HCT116 (cell line): ENCODE measurements at regions not wholly inside any gene's neighbourhood (a gene's known extent, or its start where the extent isn't known, plus 50 kb on each side); places are given as distances from the start of the nearest gene placed in this dataset.

Experiments
- ATAC-seq: fragments of 200-7000 bp; cut with Tn5 transposase; 2 replicates; pipeline ENCODE4 v1.9.1; 2020; ENCODE audit warnings: mild to moderate bottlenecking, moderate library complexity
- BruUV-seq: library from RNA; stranded (reverse); fragments of 400-500 nt; replicated peaks from 2 replicates; lab custom pipeline; 2021; lab: Mats Ljungman, UMichigan
- CTCF ChIA-PET: fragments of 300-600 bp; sonication (Branson Sonifier 250); formaldehyde crosslinking; loops from one replicate; lab custom pipeline; 2021; ENCODE audit warnings: antibody characterized with exemption; lab: Charles Lee
- POLR2A ChIA-PET: fragments of 300-600, 350-600 bp; sonication (Branson Sonifier 250); formaldehyde crosslinking; loops from one replicate; lab custom pipeline; 2021; ENCODE audit warnings: antibody characterized with exemption; lab: Charles Lee
- RAD21 ChIA-PET, 2 experiments: fragments of 300-600 bp; sonication (Branson Sonifier 250); formaldehyde crosslinking; loops; one replicate each; lab custom pipeline; 2023; ENCODE audit warnings: low total read pairs in 2 of 2; ENCODE audit not compliant: uncharacterized antibody in 2 of 2, unreplicated experiment in 2 of 2, low non-redundant PET in 1 of 2; lab: Charles Lee
- DNase-seq: peaks from one replicate; pipeline ENCODE4 v3.0.0-alpha.2; 2010; ENCODE audit warnings: low read depth, low spot score
- H2AFZ ChIP-seq: fragments of 200-600 bp; shearing (Covaris generic), sonication (generic); 2 replicates; pipeline ENCODE4 v1.6.1; 2017; ENCODE audit warnings: low read depth, mixed run types, mixed read lengths, antibody characterized with exemption, low read length; ENCODE audit not compliant: poor library complexity, severe bottlenecking
- H3K27ac ChIP-seq: 2 replicates; pipeline ENCODE4 v1.5.1; 2012; ENCODE audit warnings: low read depth, low read length
- H3K27me3 ChIP-seq: fragments of 200-600 bp; sonication (generic); 2 replicates; pipeline ENCODE4 v1.6.1; 2016; ENCODE audit warnings: mixed run types, low read length, mixed read lengths; ENCODE audit not compliant: insufficient read depth
- H3K36me3 ChIP-seq, 2 experiments: fragments of 200-500 bp in 1 of 2; fragments of 200-600 bp in 1 of 2; sonication (Bioruptor generic) in 1 of 2; sonication (generic) in 1 of 2; 2 replicates each; pipeline versions ENCODE4 v1.5.1 to v1.6.1; 2014 to 2016; ENCODE audit warnings: low read length in 2 of 2, inconsistent platforms in 1 of 2, mixed read lengths in 1 of 2, mixed run types in 1 of 2; ENCODE audit not compliant: insufficient read depth in 2 of 2, control insufficient read depth in 1 of 2
- H3K4me1 ChIP-seq, 2 experiments: fragments of 200-600 bp in 1 of 2; sonication (generic) in 1 of 2; 2 replicates each; pipeline versions ENCODE4 v1.5.1 to v1.6.1; 2012 to 2017; ENCODE audit warnings: low read length in 2 of 2, inconsistent platforms in 1 of 2, mild to moderate bottlenecking in 1 of 2, mixed read lengths in 1 of 2, mixed run types in 1 of 2, moderate library complexity in 1 of 2; ENCODE audit not compliant: insufficient read depth in 2 of 2, control insufficient read depth in 1 of 2
- H3K4me2 ChIP-seq: fragments of 200-600 bp; sonication (generic); 2 replicates; pipeline ENCODE4 v1.6.1; 2017; ENCODE audit warnings: mixed run types, low read length, mixed read lengths
- H3K4me3 ChIP-seq, 2 experiments: fragments of 200-600 bp in 1 of 2; sonication (generic) in 1 of 2; replicated peaks in 1 of 2; 2 replicates each; pipeline ENCODE4 v1.5.1; 2011 to 2016; ENCODE audit warnings: low read length in 2 of 2, control low read depth in 1 of 2, low read depth in 1 of 2, mild to moderate bottlenecking in 1 of 2, mixed read lengths in 1 of 2, mixed run types in 1 of 2
- H3K79me2 ChIP-seq: fragments of 200-600 bp; sonication (generic); 2 replicates; pipeline ENCODE4 v1.6.1; 2017; ENCODE audit warnings: mild to moderate bottlenecking, mixed run types, low read length, moderate library complexity, mixed read lengths; ENCODE audit not compliant: insufficient read depth
- H3K9ac ChIP-seq: fragments of 200-600 bp; sonication (generic); 2 replicates; pipeline ENCODE4 v1.6.1; 2016; ENCODE audit warnings: low read length, mixed read lengths
- H3K9me2 ChIP-seq: fragments of 200-600 bp; sonication (generic), shearing (Covaris generic); 2 replicates; pipeline ENCODE4 v1.6.1; 2017; ENCODE audit warnings: mixed run types, mild to moderate bottlenecking, moderate library complexity; ENCODE audit not compliant: insufficient read depth
- H3K9me3 ChIP-seq, 2 experiments: fragments of 200-500 bp in 1 of 2; fragments of 200-600 bp in 1 of 2; sonication (Bioruptor generic) in 1 of 2; sonication (generic) in 1 of 2; 2 replicates each; pipeline ENCODE4 v1.6.1; 2014 to 2017; ENCODE audit warnings: low read length in 2 of 2, mixed read lengths in 2 of 2, inconsistent platforms in 1 of 2, low read depth in 1 of 2, mild to moderate bottlenecking in 1 of 2, mixed run types in 1 of 2, moderate library complexity in 1 of 2; ENCODE audit not compliant: control insufficient read depth in 1 of 2, insufficient read depth in 1 of 2
- H4K20me1 ChIP-seq: fragments of 200-600 bp; sonication (generic), shearing (Covaris generic); 2 replicates; pipeline ENCODE4 v1.6.1; 2017; ENCODE audit warnings: mixed run types, mild to moderate bottlenecking, moderate library complexity; ENCODE audit not compliant: insufficient read depth
- EGR1 ChIP-seq: IDR thresholded peaks from 2 replicates; pipeline ENCODE4 v1.6.1; 2012; ENCODE audit warnings: low read depth
- ELF1 ChIP-seq: IDR thresholded peaks from 2 replicates; pipeline ENCODE4 v1.6.1; 2012; ENCODE audit warnings: low read depth, borderline replicate concordance
- POLR2AphosphoS5 ChIP-seq: IDR thresholded peaks from 2 replicates; pipeline ENCODE4 v1.6.1; 2011; ENCODE audit warnings: mild to moderate bottlenecking, low read depth, low read length, moderate library complexity
- SRF ChIP-seq: IDR thresholded peaks from 2 replicates; pipeline ENCODE4 v1.6.1; 2012; ENCODE audit warnings: low read depth
- ZNF274 ChIP-seq: fragments of 200-500 bp; sonication (Bioruptor generic); IDR thresholded peaks from 2 replicates; pipeline ENCODE4 v1.6.1; 2014; ENCODE audit warnings: mild to moderate bottlenecking, low read depth, low read length, inconsistent platforms
- intact Hi-C: fragments of 100-400 bp; cut with micrococcal nuclease; formaldehyde crosslinking; loops from 2 replicates; pipeline ENCODE4 v1.10.0; 2022
- TF ChIP-seq, protein P1 (sequence below): IDR thresholded peaks from 2 replicates; pipeline ENCODE4 v1.6.1; 2011; ENCODE audit warnings: mild to moderate bottlenecking, low read length, moderate library complexity; ENCODE audit not compliant: insufficient replicate concordance; ENCODE audit errors: extremely low read depth
- TF ChIP-seq, protein P2 (sequence below), 3 experiments: fragments of 200-600 bp in 1 of 3; sonication (generic) in 1 of 3; IDR thresholded peaks in 2 of 3; conservative IDR thresholded peaks in 1 of 3; 2 replicates each; pipeline ENCODE4 v1.5.1; 2012 to 2017; ENCODE audit warnings: low read depth in 2 of 3, low read length in 2 of 3, antibody characterized with exemption in 1 of 3, borderline replicate concordance in 1 of 3, control low read depth in 1 of 3, mild to moderate bottlenecking in 1 of 3, mixed read lengths in 1 of 3, mixed run types in 1 of 3, moderate library complexity in 1 of 3; ENCODE audit not compliant: insufficient read depth in 1 of 3

DNA sequence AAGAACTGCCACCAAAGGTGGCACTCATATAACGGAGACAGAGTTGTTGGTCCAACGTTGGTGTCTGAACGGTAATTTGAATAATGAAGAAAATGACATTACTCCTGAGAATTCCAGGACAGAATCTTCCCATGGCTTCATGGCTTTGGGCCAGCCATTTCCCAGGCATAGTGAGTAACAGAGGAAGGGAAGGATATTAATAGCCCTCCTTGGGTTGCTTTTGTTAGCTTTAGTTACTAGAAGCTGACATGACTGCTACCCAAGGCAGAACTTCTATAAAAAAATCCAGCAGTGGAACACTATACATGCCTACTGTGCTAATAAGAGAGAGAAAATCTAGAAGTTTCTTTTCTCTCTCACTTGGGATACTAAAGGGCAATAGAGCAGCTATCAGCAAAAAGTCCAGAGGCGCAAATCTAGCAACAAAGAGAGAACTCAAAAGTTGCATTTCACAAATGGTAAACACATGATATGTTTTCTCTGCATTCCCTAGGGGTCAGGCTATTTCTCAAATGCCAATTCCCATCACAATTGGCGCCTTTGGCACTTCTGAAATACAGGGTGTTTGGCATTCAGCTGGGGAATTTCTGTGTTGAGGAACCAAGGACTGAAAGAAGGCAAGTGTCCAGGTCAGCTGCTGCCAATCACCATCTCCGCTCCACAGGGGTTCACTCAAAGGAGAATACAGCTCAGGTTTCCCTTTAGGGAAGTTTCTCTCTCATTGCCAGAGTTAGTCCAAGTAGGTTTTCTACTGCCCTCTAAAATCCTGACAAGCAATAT lies 160.8 kb upstream of the KYNU start:
- H3K36me3 ChIP-seq, result no peaks in the 10 kb centered on the region

More for the DNA sequence above, 160.8 kb upstream of the KYNU start:
- H3K9me2 ChIP-seq, result no peaks in the 10 kb centered on the region
- no TSS peak for BruUV-seq
- H3K4me3 ChIP-seq, result no peak overlapping the region
- DNase-seq (no peak), ATAC-seq (no peak)
- no peaks in the 10 kb centered on the region for H4K20me1 ChIP-seq
- H3K79me2 ChIP-seq, result no peaks in the 10 kb centered on the region
- RAD21 ChIA-PET, result no interaction called here
- no peak overlapping the region for H3K4me2 ChIP-seq
- H3K4me1 ChIP-seq, result no peaks in the 10 kb centered on the region
- H3K9me3 ChIP-seq, result no peaks in the 10 kb centered on the region
- TF ChIP-seq EGR1 (no peak), ZNF274 (no peak), ELF1 (no peak), POLR2AphosphoS5 (no peak), SRF (no peak)
- TF ChIP-seq, protein P1, sequence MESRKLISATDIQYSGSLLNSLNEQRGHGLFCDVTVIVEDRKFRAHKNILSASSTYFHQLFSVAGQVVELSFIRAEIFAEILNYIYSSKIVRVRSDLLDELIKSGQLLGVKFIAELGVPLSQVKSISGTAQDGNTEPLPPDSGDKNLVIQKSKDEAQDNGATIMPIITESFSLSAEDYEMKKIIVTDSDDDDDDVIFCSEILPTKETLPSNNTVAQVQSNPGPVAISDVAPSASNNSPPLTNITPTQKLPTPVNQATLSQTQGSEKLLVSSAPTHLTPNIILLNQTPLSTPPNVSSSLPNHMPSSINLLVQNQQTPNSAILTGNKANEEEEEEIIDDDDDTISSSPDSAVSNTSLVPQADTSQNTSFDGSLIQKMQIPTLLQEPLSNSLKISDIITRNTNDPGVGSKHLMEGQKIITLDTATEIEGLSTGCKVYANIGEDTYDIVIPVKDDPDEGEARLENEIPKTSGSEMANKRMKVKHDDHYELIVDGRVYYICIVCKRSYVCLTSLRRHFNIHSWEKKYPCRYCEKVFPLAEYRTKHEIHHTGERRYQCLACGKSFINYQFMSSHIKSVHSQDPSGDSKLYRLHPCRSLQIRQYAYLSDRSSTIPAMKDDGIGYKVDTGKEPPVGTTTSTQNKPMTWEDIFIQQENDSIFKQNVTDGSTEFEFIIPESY, result no peak
- TF ChIP-seq, protein P2, sequence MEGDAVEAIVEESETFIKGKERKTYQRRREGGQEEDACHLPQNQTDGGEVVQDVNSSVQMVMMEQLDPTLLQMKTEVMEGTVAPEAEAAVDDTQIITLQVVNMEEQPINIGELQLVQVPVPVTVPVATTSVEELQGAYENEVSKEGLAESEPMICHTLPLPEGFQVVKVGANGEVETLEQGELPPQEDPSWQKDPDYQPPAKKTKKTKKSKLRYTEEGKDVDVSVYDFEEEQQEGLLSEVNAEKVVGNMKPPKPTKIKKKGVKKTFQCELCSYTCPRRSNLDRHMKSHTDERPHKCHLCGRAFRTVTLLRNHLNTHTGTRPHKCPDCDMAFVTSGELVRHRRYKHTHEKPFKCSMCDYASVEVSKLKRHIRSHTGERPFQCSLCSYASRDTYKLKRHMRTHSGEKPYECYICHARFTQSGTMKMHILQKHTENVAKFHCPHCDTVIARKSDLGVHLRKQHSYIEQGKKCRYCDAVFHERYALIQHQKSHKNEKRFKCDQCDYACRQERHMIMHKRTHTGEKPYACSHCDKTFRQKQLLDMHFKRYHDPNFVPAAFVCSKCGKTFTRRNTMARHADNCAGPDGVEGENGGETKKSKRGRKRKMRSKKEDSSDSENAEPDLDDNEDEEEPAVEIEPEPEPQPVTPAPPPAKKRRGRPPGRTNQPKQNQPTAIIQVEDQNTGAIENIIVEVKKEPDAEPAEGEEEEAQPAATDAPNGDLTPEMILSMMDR (IDR thresholded peaks at IDR 0.05 in 2 of 3, conservative IDR thresholded peaks at IDR 0.05 in 1 of 3; ENCODE audit: borderline replicate concordance in 1 of 3, insufficient read depth in 1 of 3, low read depth in 2 of 3, low read length in 2 of 3), result no peak
- POLR2A ChIA-PET, result no interaction called here
- no peak overlapping the region for H3K9ac ChIP-seq
- H3K27ac ChIP-seq, result no peak overlapping the region
- no peaks in the 10 kb centered on the region for H3K27me3 ChIP-seq
- no peak overlapping the region for H2AFZ ChIP-seq
- CTCF ChIA-PET, result no interaction called here
- intact Hi-C loops, result no loop called here
